Spleen (tissue), 7 donors: ENCODE measurements at regions not wholly inside any gene's neighbourhood (a gene's known extent, or its start where the extent isn't known, plus 50 kb on each side); places are given as distances from the start of the nearest gene placed in this dataset.

Source experiments
- POLR2A ChIP-seq, 3 donors: fragments of 450-650 bp; IDR thresholded peaks; one replicate each; pipeline ENCODE4 v1.5.1; 2017; ENCODE audit warnings: antibody characterized with exemption in 3 of 3, mild to moderate bottlenecking in 1 of 3
- TF ChIP-seq, protein P1 (sequence below), 11 experiments: fragments of 200-600 bp in 7 of 11; fragments of 450-650 bp in 4 of 11; sonication (generic) in 4 of 11; IDR thresholded peaks in 8 of 11; conservative IDR thresholded peaks in 3 of 11; 1 replicate in 7 of 11; 2 replicates in 4 of 11; pipeline versions ENCODE4 v1.4.0 to v1.8.0; 2016 to 2021; ENCODE audit warnings: antibody characterized with exemption in 11 of 11, inconsistent platforms in 4 of 11, mild to moderate bottlenecking in 1 of 11
- donor health status: DM: no; HTN: no; CAD: no; lungs with moderate emphysema.
- donor health status: DM: no; HTN: no; CAD: no.
- donor health status: DM: no; HTN: no; CAD: no.

GRCh38 chr14:75366963-75367362 lies 60.9 kb upstream of the JDP2 start:
- TF ChIP-seq, protein P1, sequence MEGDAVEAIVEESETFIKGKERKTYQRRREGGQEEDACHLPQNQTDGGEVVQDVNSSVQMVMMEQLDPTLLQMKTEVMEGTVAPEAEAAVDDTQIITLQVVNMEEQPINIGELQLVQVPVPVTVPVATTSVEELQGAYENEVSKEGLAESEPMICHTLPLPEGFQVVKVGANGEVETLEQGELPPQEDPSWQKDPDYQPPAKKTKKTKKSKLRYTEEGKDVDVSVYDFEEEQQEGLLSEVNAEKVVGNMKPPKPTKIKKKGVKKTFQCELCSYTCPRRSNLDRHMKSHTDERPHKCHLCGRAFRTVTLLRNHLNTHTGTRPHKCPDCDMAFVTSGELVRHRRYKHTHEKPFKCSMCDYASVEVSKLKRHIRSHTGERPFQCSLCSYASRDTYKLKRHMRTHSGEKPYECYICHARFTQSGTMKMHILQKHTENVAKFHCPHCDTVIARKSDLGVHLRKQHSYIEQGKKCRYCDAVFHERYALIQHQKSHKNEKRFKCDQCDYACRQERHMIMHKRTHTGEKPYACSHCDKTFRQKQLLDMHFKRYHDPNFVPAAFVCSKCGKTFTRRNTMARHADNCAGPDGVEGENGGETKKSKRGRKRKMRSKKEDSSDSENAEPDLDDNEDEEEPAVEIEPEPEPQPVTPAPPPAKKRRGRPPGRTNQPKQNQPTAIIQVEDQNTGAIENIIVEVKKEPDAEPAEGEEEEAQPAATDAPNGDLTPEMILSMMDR (IDR thresholded peaks at IDR 0.05 in 8 of 11, conservative IDR thresholded peaks at IDR 0.05 in 3 of 11), result no peak
- TF ChIP-seq POLR2A (IDR thresholded peaks at IDR 0.05), result no peak
